Endodermal cell (in vitro differentiated cells): ENCODE measurements at regions not wholly inside any gene's neighbourhood (a gene's known extent, or its start where the extent isn't known, plus 50 kb on each side); places are given as distances from the start of the nearest gene placed in this dataset.

Source experiments
- DNase-seq: peaks from one replicate; pipeline ENCODE4 v3.0.0-alpha.2; 2017
- H3K27ac ChIP-seq: 2 replicates; pipeline ENCODE4 v1.5.1; 2013; ENCODE audit warnings: mild to moderate bottlenecking, low read depth, low read length, moderate library complexity
- H3K27me3 ChIP-seq: 2 replicates; pipeline ENCODE4 v1.6.1; 2013; ENCODE audit warnings: mild to moderate bottlenecking, low read length, moderate library complexity; ENCODE audit not compliant: insufficient read depth, control insufficient read depth, poor library complexity, severe bottlenecking
- H3K36me3 ChIP-seq: 2 replicates; pipeline ENCODE4 v1.7.0; 2013; ENCODE audit warnings: mild to moderate bottlenecking, low read length, moderate library complexity; ENCODE audit not compliant: control insufficient read depth, insufficient read depth
- H3K4me1 ChIP-seq: one replicate; pipeline ENCODE4 v1.7.0; 2013; ENCODE audit warnings: low read length; ENCODE audit not compliant: control insufficient read depth, insufficient read depth
- H3K4me3 ChIP-seq: 2 replicates; pipeline ENCODE4 v1.5.1; 2013; ENCODE audit warnings: mild to moderate bottlenecking, low read length, moderate library complexity
- H3K9ac ChIP-seq: 2 replicates; pipeline ENCODE4 v1.6.1; 2013; ENCODE audit warnings: mild to moderate bottlenecking, low read length, moderate library complexity; ENCODE audit not compliant: poor library complexity, severe bottlenecking; ENCODE audit errors: extremely low read depth
- H3K9me3 ChIP-seq: 2 replicates; pipeline ENCODE4 v1.6.1; 2013; ENCODE audit warnings: mild to moderate bottlenecking, low read length, moderate library complexity; ENCODE audit not compliant: control insufficient read depth
- H3K27ac Mint-ChIP-seq: 2 replicates; pipeline ENCODE4 v1.8.0; 2020; ENCODE audit warnings: mixed read lengths
- H3K27me3 Mint-ChIP-seq: 2 replicates; pipeline ENCODE4 v1.8.0; 2021; ENCODE audit warnings: mild to moderate bottlenecking, mixed read lengths; ENCODE audit not compliant: insufficient read depth
- H3K36me3 Mint-ChIP-seq: 2 replicates; pipeline ENCODE4 v1.8.0; 2020; ENCODE audit warnings: low read depth, mixed read lengths
- H3K4me1 Mint-ChIP-seq: 2 replicates; pipeline ENCODE4 v1.8.0; 2020; ENCODE audit warnings: mixed read lengths
- H3K4me3 Mint-ChIP-seq: 2 replicates; pipeline ENCODE4 v1.8.0; 2020; ENCODE audit warnings: mild to moderate bottlenecking, moderate library complexity, mixed read lengths
- H3K9me3 Mint-ChIP-seq: 2 replicates; pipeline ENCODE4 v1.8.0; 2020; ENCODE audit warnings: mild to moderate bottlenecking, mixed read lengths
- CTCF ChIP-seq: fragments of 200-600 bp; sonication (generic); conservative IDR thresholded peaks from 2 replicates; pipeline ENCODE4 v1.5.0; 2021; ENCODE audit warnings: antibody characterized with exemption, mild to moderate bottlenecking
- WGBS, 2 experiments: methylation state at CpG; one replicate each; pipeline versions ENCODE4 v1.1.5 to v1.1.7; 2013; ENCODE audit warnings: missing lambda C conversion rate in 2 of 2, mixed read lengths in 1 of 2; ENCODE audit not compliant: insufficient coverage in 1 of 2, insufficient read length in 1 of 2; 5-methylcytosine and 5-hydroxymethylcytosine counted together

GRCh38 chr9:109950710-109951443 lies 170.9 kb downstream of the PALM2AKAP2 start:
- Histone ChIP-seq H3K27me3 (no peaks in the 10 kb centered on the region), H3K9me3 (no peaks in the 10 kb centered on the region), H3K4me1 (no peaks in the 10 kb centered on the region), H3K27ac (no peak overlapping the region), H3K36me3 (no peaks in the 10 kb centered on the region), H3K9ac (no peak overlapping the region), H3K4me3 (no peak overlapping the region)
- TF ChIP-seq CTCF = no peak
- H3K27me3 Mint-ChIP-seq = no peaks in the 10 kb centered on the region
- peaks cover 1% of the 10 kb centered on the region for H3K4me1 Mint-ChIP-seq
- H3K36me3 Mint-ChIP-seq = no peaks in the 10 kb centered on the region
- H3K9me3 Mint-ChIP-seq = no peaks in the 10 kb centered on the region
- WGBS, 2 experiments = 86 to 96% methylated on average over 4 to 7 of the region's 7 CpGs
- no peak for DNase-seq
- H3K4me3 Mint-ChIP-seq = no peak overlapping the region
- no peak overlapping the region for H3K27ac Mint-ChIP-seq

GRCh38 chr9:109953300-109953699 lies 173.3 kb downstream of the PALM2AKAP2 start:
- no peak overlapping the region for H3K4me3 ChIP-seq
- no peaks in the 10 kb centered on the region for H3K27me3 Mint-ChIP-seq
- no peaks in the 10 kb centered on the region for H3K4me1 ChIP-seq
- H3K4me3 Mint-ChIP-seq = no peak overlapping the region
- no peak overlapping the region for H3K27ac Mint-ChIP-seq
- H3K9me3 Mint-ChIP-seq = no peaks in the 10 kb centered on the region
- H3K36me3 Mint-ChIP-seq = no peaks in the 10 kb centered on the region
- peaks cover 1% of the 10 kb centered on the region for H3K4me1 Mint-ChIP-seq
- H3K27ac ChIP-seq = no peak overlapping the region
- H3K9me3 ChIP-seq = no peaks in the 10 kb centered on the region
- H3K27me3 ChIP-seq = no peaks in the 10 kb centered on the region
- 88 to 100% methylated on average over 1 to 5 of the region's 5 CpGs for WGBS, 2 experiments
- no peaks in the 10 kb centered on the region for H3K36me3 ChIP-seq
- H3K9ac ChIP-seq = no peak overlapping the region
- TF ChIP-seq CTCF = no peak
- DNase-seq = no peak

GRCh38 chr9:109953813-109954497 lies 174.0 kb downstream of the PALM2AKAP2 start:
- Histone ChIP-seq H3K36me3 (no peaks in the 10 kb centered on the region), H3K27ac (no peak overlapping the region), H3K4me1 (no peaks in the 10 kb centered on the region), H3K9me3 (no peaks in the 10 kb centered on the region), H3K9ac (no peak overlapping the region), H3K27me3 (no peaks in the 10 kb centered on the region), H3K4me3 (no peak overlapping the region)
- Mint-ChIP-seq H3K4me3 (no peak overlapping the region), H3K36me3 (no peaks in the 10 kb centered on the region), H3K9me3 (no peaks in the 10 kb centered on the region), H3K27me3 (no peaks in the 10 kb centered on the region), H3K27ac (no peak overlapping the region), H3K4me1 (peaks cover 1% of the 10 kb centered on the region)
- peak; percentile 67 for TF ChIP-seq CTCF
- 96 to 100% methylated on average over 1 to 2 of the region's 3 CpGs for WGBS, 2 experiments
- DNase-seq = no peak
